SK-N-SH treated with all-trans-retinoic acid at 6 μM for 48 hours (cell line): ENCODE measurements at regions not wholly inside any gene's neighbourhood (a gene's known extent, or its start where the extent isn't known, plus 50 kb on each side); places are given as distances from the start of the nearest gene placed in this dataset.

Source experiments
- ARNTL ChIP-seq: fragments of 450-650 bp; formaldehyde crosslinking; IDR thresholded peaks from 2 replicates; pipeline ENCODE4 v1.5.0; 2020; ENCODE audit warnings: low read depth, mild to moderate bottlenecking, moderate library complexity, borderline replicate concordance
- RARB ChIP-seq: fragments of 250-450 bp; sonication (Bioruptor Pico); IDR thresholded peaks from 2 replicates; pipeline ENCODE4 v1.8.0; 2021; ENCODE audit warnings: mild to moderate bottlenecking, moderate library complexity

DNA sequence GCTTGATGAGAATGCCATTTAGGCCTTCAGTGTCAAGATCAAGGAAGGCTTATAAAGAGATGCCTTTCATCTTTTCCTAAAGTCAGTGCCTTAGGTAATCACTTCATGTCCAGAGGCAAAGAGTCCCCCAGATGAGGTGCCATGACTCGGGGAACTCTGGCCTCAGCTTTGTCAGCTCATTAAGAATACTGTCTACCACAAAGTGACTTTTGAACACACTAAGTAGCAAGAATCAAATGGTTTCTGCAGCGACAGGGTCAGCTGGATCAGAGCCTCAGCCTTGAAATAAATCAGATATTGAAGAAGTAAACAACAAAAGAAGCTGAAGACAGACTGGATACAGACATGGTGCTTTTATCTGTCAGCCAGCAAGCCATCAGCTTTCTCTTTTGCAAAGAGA lies 120.1 kb upstream of the SLC39A10 start:
- TF ChIP-seq RARB (no peak), ARNTL (CRISPR knock-in tag) (no peak)
